Gastrocnemius medialis (tissue), 4 donors: ENCODE measurements at regions not wholly inside any gene's neighbourhood (a gene's known extent, or its start where the extent isn't known, plus 50 kb on each side); places are given as distances from the start of the nearest gene placed in this dataset.
A peak's percentile ranks its signal among the peaks of the same experiment; 100 is the strongest.
"Not testable (repeated sequence)": the region's sequence is repeated elsewhere in the genome, so short reads cannot be mapped to it uniquely, and the experiment has no call there.

Source experiments
- ATAC-seq, 2 donors: fragments of 150-250 bp; one replicate each; pipeline ENCODE4 v1.9.1; 2016
- DNase-seq, 2 donors: peaks; one replicate each; pipeline ENCODE4 v3.0.0-alpha.2; 2019
- H3K27ac ChIP-seq, 4 donors: fragments of 200-600 bp; sonication (generic); 1 replicate in 1 of 4; 2 replicates in 3 of 4; pipeline ENCODE4 v1.5.1; 2016 to 2018; ENCODE audit warnings: mild to moderate bottlenecking in 2 of 4, moderate library complexity in 1 of 4
- H3K27me3 ChIP-seq, 3 donors: fragments of 200-600 bp; sonication (generic) in 2 of 3; 1 replicate in 1 of 3; 2 replicates in 2 of 3; pipeline versions ENCODE4 v1.5.1 to v1.6.0; 2016 to 2019; ENCODE audit warnings: mild to moderate bottlenecking in 1 of 3, moderate library complexity in 1 of 3
- H3K36me3 ChIP-seq, 2 donors: fragments of 200-600 bp; sonication (generic) in 1 of 2; one replicate each; pipeline ENCODE4 v1.5.1; 2017 to 2018
- H3K4me1 ChIP-seq, 2 donors: fragments of 200-600 bp; sonication (generic) in 1 of 2; one replicate each; pipeline ENCODE4 v1.5.1; 2016 to 2017; ENCODE audit warnings: mild to moderate bottlenecking in 2 of 2
- H3K4me3 ChIP-seq, 4 donors: fragments of 200-600 bp; sonication (generic) in 3 of 4; 1 replicate in 1 of 4; 2 replicates in 3 of 4; pipeline ENCODE4 v1.5.1; 2016 to 2019; ENCODE audit warnings: mild to moderate bottlenecking in 2 of 4
- H3K9me3 ChIP-seq, 3 donors: fragments of 200-600 bp; sonication (generic) in 2 of 3; 1 replicate in 1 of 3; 2 replicates in 2 of 3; pipeline ENCODE4 v1.5.1; 2016 to 2019
- CTCF ChIP-seq, 5 experiments: fragments of 450-650 bp in 3 of 5; fragments of 200-600 bp in 2 of 5; sonication (generic) in 2 of 5; IDR thresholded peaks in 4 of 5; conservative IDR thresholded peaks in 1 of 5; 1 replicate in 4 of 5; 2 replicates in 1 of 5; pipeline ENCODE4 v1.5.1; 2016 to 2019; ENCODE audit warnings: antibody characterized with exemption in 5 of 5, mild to moderate bottlenecking in 3 of 5, moderate library complexity in 3 of 5
- POLR2A ChIP-seq, 2 donors: fragments of 450-650 bp; IDR thresholded peaks; one replicate each; pipeline ENCODE4 v1.6.1; 2017; ENCODE audit warnings: antibody characterized with exemption in 2 of 2, mild to moderate bottlenecking in 2 of 2, moderate library complexity in 2 of 2
- in situ Hi-C, 4 donors: fragments of 200-750 bp; cut with MboI; loops; one replicate each; pipeline versions ENCODE4 v1.15.0 to v1.8.0; 2017; ENCODE audit warnings: low sequenced_read_pairs in 4 of 4
- intact Hi-C: fragments of 100-400 bp; cut with DNase I; formaldehyde crosslinking; loops from one replicate; pipeline ENCODE4 v1.15.1; 2023; ENCODE audit warnings: low total_unique reads

- Histone ChIP-seq H3K9me3 (no peaks in the 10 kb centered on the region), H3K27ac (no peak overlapping the region), H3K4me1 (no peaks in the 10 kb centered on the region), H3K27me3 (peaks cover 0 to 6% (median 0%) of the 10 kb centered on the region in 3 donors), H3K36me3 (no peaks in the 10 kb centered on the region), H3K4me3 (no peak overlapping the region)
- ATAC-seq (no peak), DNase-seq (no peak)
- TF ChIP-seq POLR2A (IDR thresholded peaks at IDR 0.05) (no peak), CTCF (IDR thresholded peaks at IDR 0.05 in 4 of 5, conservative IDR thresholded peaks at IDR 0.05 in 1 of 5) (no peak)
- in situ Hi-C loops, result no loop called here
- intact Hi-C loops, result no loop called here
These were observed 152.1 kb downstream of the TFAP2C start for GRCh38 chr20:56781108-56781739.

GRCh38 chr20:56781987-56782560 is 153.0 kb downstream of the TFAP2C start:
- in situ Hi-C loops, H3K36me3 ChIP-seq, H3K4me1 ChIP-seq, H3K4me3 ChIP-seq, H3K27me3 ChIP-seq, intact Hi-C loops, H3K9me3 ChIP-seq, ATAC-seq, DNase-seq: not testable (repeated sequence)
- H3K27ac ChIP-seq, result peak overlapping the region in 1 of 4 donors; percentile 43

GRCh38 chr20:56782814-56783213 is 153.7 kb downstream of the TFAP2C start:
- H3K27me3 ChIP-seq, H3K4me3 ChIP-seq, ATAC-seq, intact Hi-C loops, H3K9me3 ChIP-seq, DNase-seq, H3K4me1 ChIP-seq, H3K36me3 ChIP-seq, in situ Hi-C loops: not testable (repeated sequence)
- peak overlapping the region in 1 of 4 donors; percentile 43 for H3K27ac ChIP-seq

GRCh38 chr20:56783826-56784225 is 154.7 kb downstream of the TFAP2C start:
- DNase-seq (no peak), ATAC-seq (no peak)
- in situ Hi-C loops (no loop called here), intact Hi-C loops (no loop called here)
- Histone ChIP-seq H3K9me3 (no peaks in the 10 kb centered on the region), H3K27me3 (peaks cover 0 to 6% (median 0%) of the 10 kb centered on the region in 3 donors), H3K36me3 (no peaks in the 10 kb centered on the region), H3K4me1 (no peaks in the 10 kb centered on the region), H3K4me3 (no peak overlapping the region), H3K27ac (no peak overlapping the region)
- TF ChIP-seq CTCF (IDR thresholded peaks at IDR 0.05 in 4 of 5, conservative IDR thresholded peaks at IDR 0.05 in 1 of 5), result no peak

GRCh38 chr20:56786503-56786902 is 157.4 kb downstream of the TFAP2C start:
- intact Hi-C loops (no loop called here), in situ Hi-C loops (no loop called here)
- DNase-seq, result no peak
- Histone ChIP-seq H3K27me3 (no peaks in the 10 kb centered on the region), H3K9me3 (no peaks in the 10 kb centered on the region), H3K27ac (no peak overlapping the region), H3K36me3 (no peaks in the 10 kb centered on the region), H3K4me3 (no peak overlapping the region), H3K4me1 (no peaks in the 10 kb centered on the region)
- no peak for ATAC-seq
- TF ChIP-seq POLR2A (IDR thresholded peaks at IDR 0.05), result no peak

GRCh38 chr20:56788041-56788670 is 159.1 kb downstream of the TFAP2C start:
- intact Hi-C loops (no loop called here), in situ Hi-C loops (no loop called here)
- ATAC-seq (peak; percentile 41 to 76), DNase-seq (peak; percentile 23 to 24)
- Histone ChIP-seq H3K4me1 (no peaks in the 10 kb centered on the region), H3K36me3 (no peaks in the 10 kb centered on the region), H3K9me3 (no peaks in the 10 kb centered on the region), H3K27me3 (no peaks in the 10 kb centered on the region), H3K4me3 (no peak overlapping the region), H3K27ac (no peak overlapping the region)
- TF ChIP-seq POLR2A (IDR thresholded peaks at IDR 0.05) (no peak), CTCF (IDR thresholded peaks at IDR 0.05 in 4 of 5, conservative IDR thresholded peaks at IDR 0.05 in 1 of 5) (no peak)
